CD1c-positive myeloid dendritic cell (primary cell): ENCODE measurements at regions not wholly inside any gene's neighbourhood (a gene's known extent, or its start where the extent isn't known, plus 50 kb on each side); places are given as distances from the start of the nearest gene placed in this dataset.

Experiments
- DNase-seq: peaks from one replicate; pipeline ENCODE4 v3.0.0-alpha.2; 2016; ENCODE audit errors: extremely low spot score

DNA sequence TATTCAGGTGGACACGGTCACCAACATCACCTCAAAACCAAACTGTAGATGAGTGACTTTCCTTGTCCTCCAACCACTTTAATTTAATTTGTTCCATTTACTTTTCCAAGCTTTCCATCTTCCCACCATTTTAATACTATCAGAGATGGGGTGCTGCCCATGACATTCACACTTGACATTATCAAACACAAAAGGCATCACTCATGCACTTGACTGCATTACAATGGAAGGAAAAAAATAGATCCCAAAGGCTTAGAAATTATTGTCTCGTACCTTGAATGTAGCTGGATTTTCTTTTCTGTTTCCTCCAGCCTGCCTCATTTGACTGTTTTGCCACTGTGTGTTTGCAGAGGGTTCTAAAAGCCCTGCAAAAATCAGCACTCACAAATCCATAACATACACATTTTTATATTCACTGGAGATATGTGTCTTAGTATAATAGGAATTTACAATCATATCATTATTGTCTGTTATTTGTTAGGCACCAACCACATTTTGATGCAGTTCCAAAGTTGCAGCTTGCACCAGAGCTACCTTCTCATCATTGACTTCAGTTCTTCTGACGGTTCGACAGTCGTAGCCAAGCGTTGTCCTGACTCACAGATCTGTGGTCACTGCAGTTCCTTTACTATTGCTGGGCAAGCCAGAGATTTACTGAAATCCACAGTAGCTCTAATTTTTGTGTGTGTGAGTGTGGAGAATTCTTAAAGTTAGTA lies 712.3 kb upstream of the WWC1 start:
- DNase-seq: no peak

DNA sequence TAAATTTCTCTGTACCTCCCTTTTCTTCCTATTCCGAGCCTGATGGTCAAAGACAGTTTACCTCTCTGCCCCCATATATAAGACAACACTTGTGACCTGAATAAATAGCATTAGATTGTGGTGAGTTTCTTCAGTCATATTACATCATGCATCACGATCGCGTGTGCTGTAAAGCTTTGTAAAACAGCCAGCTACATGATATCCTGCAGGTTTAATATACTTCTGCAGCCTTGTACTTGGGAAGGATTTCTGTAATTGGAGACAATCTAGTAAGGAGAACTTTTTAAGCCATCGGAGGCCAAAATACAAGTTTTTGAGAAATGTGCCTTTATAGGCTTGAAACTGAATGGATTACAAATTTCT lies 711.8 kb upstream of the WWC1 start:
- DNase-seq: no peak

DNA sequence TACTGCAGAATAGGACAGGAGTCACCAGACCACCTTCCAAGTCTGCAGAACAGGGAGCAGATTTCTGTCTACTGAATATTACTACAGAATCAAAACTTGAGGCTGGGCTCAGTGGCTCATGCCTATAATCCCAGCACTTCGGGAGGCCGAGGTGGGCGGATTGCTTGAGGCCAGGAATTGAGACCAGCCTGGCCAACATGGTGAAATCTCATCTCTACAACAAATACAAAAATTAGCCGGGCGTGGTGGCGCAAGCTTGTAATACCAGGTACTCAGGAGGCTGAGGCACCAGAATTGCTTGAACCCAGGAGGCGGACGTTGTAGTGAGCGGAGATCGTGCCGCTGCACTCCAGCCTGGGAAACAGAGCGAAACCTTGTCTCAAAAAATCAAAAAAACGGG lies 710.8 kb upstream of the WWC1 start:
- DNase-seq: no peak

DNA sequence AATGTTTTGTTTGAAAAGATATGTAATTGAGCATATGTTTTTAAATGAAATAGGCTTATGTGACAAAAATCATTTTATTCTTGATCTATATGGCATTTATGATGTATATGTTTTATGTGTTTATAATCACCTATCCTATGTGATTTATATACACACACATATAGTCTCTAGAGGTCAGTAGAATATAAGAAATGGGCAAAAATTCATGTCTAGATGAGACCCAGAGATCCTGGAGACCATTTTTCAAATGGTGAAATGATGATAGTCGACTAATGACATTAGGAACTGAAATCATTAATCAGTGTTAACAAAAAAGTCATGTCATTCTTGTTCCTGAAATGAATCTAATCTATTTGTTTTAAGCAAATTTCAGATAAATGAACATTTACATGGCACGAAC lies 709.2 kb upstream of the WWC1 start:
- DNase-seq: no peak

DNA sequence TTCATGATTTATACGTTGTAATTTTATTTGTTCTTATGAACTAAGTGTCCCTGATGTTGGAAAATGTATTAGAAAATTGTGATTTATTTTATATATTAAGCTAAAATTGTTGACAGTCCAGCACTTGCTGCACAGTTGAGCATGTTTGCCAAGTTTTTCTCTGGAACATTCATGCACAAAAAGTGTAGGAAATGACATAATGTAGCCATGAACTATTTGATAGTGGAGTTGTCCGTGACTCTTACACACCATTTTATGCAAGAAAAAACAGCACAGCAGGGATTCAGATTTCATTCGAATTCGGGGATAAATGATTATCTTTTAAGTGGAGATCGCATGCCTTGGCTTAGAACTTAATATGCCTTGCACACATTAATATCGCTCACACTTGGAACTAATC lies 708.6 kb upstream of the WWC1 start:
- DNase-seq: no peak

DNA sequence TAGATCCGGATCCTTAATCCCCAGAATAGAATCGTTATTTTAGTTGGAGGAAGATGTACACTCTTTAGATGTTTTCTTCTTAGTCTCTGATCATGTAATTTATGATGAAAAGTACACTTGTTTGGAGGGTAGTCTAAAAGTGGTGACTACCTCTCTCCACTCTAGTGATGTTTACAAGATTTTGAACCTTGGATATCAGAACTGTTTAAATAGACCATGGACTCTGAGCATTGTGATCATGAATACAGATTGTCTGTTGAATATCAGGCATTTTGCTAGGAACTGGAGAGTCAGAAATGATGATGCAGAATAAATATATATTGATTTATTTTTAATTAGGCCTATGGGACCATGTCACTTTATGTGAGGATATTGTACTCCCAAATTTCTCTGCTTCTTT lies 706.3 kb upstream of the WWC1 start:
- no peak for DNase-seq

DNA sequence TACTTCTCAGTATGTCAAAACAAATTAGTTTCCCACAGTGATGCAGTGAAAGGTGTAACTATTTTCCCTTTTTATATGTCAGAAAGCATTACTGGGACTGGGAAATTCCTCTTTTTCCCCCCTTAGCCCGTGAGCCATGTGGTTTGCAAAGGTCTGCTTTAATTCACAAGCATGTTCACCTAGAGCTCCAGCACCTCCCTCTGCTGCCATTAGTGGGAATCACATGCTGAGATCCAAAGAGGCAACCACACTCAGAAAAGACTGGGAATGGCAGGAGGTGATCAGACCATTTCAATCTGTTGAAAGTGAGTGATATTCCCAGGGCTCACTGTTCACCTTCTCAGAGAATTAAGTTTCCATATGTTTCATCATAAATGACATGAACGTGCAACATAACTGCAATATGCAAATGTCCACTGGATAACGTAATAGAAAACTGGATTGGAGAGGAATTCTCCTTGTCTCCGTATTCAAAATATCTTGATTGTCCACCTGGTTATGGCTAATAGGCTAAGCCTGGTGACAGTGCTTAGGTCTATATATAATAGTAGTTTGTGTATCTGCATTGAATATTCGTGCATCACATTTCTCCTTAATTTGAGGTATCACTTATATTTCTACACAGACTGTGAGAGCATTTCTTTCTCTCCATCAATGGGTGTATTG lies 703.5 kb upstream of the WWC1 start:
- no peak for DNase-seq

DNA sequence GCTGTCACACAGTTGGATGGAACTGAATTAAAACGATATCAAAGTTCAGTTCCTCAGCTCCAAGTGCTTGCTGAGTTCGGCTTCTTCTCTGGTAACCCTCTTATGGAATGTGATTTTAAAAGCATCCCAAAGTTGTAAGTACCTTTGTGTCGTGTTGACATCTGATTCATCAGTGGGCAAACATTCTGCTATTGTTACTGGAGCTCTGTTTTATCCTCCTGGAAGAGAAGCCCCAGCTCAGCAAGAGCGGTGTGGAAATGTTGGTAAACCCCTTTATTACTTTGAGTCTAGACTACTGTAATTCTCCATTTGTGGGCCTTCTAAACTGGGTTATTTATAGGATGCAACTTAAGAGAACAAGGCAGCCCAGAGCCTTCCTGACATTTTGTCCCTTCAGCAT lies 699.3 kb upstream of the WWC1 start:
- no peak for DNase-seq

DNA sequence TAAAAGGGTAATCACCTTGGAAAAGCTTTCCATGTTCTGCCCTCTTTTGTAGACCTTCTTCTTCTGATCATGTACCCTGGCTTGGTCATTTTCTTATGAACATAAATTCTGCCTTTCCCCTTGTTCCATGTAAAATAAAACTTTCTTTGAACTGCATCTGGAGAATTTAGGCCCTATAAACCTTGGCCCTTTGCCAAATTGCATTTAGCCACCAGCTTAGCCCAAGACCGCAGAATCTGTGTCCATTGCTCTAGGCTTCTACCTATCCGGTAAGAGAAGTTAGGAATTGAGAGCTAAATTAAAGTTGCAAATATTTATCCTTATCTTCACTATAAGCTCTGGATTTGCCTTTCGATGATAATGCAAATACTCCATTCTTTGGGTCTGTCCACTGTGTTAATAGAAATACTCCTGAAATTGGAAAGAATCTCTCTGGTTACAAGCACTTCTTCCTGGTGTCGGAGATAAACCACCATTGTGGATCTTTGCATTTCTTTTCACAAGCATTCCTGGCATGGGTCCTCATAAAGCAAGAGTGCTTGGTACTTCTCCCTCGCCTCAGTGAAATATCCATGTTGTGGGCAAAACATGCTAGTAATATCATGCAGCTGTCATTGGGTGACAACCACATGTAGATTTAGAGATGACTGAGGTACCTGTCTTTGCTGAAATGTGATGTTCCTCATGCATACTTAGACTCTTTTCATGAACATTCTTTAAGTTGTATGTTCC lies 698.0 kb upstream of the WWC1 start:
- no peak for DNase-seq

DNA sequence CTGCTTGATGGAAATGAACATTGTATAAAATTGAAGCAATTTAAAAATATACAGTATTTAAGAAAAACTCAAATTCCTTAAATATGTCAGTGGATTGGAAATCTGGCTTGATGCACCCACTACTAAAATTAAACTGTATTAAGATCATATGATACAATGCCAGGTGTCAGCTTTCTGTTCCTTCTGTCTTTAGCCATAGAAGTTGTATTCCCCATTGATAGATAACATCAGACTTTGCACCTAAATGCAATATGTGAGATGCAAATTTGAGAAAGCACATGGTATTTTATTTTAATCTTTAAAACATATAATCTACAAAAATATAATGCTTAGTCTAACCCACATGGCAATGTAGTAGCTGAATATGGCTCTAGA lies 697.4 kb upstream of the WWC1 start:
- DNase-seq: no peak

DNA sequence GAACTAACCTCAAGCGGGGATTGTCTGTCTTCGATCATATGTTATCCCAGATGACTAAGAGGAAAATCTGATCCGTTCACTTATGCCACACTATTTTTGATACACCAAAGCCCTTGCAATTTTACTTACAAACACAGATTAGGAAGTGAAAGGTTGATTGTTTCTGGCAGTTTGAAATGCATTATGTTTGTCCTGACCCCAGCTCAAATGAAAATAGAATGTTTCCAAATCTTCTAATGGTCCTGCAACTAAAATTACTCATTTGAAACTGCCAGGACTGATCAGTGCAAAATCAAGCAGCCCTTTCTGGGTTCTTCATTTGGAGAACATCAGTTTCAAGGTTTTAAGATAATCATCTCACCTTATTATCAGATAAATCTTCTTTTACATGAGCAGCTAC lies 696.7 kb upstream of the WWC1 start:
- DNase-seq: no peak

DNA sequence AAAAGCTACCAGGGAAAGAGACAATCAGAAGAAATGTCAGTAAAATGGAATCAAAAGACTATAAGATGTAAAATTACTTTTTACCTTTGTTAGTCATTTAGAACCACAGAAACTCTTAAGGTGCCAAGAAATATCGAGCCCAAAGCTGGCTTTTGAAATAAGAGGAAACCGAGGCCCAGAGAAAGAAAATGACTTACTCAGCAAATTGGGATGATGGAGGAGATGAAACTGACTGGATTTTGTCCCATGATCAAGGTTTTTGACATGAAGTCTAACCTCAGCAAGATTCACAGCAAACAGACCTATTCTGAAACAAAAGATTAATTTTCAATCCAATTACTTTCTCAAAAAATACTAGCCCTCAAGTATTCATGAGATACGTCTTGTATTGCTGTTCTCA lies 696.2 kb upstream of the WWC1 start:
- DNase-seq: no peak

DNA sequence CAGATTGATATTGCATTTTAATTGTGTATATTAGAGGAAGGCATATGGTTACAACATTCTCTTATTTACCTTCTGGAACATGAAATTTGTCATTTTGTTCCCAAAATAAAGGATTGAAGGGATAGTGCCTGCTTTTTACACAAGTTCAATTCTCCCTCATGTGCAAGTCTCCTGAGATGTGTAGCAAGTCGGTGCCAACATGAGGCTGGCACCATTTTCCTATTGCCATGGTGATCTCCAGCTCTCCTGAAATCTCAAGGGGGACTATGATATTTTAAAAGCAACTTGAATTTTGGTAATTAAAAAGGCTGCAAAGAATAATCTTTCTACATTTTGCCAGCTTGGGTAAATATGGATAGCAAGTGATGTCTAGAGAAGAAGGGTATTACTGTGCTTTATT lies 693.3 kb upstream of the WWC1 start:
- no peak for DNase-seq

DNA sequence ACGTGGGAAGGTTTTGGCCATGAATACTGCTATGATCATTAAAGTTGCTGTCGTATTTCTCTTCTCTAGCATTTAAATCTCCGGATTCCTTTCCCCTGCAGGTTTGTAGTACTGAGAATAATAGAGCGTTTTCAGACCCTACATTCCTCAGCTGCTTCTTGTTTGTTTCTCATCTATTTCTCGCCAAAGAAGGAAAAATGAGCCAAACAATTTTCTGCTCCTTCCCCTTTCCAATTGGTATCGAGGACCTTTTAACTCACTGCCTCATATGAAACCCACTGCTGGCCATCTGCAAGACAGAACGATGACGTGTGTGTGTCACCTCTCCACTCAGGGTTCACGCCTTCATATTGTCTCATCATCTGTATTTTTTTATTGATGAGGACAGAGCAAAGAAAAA lies 689.4 kb upstream of the WWC1 start:
- no peak for DNase-seq

DNA sequence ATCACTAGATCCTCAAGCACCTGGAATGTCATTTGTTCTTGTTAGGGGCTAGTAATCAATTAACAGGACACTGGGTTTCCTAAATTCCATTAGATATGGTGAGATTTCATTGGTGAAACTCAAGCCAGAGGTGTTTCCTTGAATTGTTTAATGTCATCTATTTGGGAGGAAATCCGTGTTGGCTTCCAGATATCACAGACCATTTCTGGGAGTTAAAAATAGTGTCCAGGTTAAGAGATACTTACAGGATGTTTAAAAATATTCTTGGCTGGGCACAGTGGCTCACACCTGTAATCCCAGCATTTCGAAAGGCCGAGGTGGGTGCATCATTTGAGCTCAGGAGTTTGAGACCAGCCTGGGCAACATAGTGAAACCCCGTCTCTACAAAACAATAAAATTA lies 688.3 kb upstream of the WWC1 start:
- no peak for DNase-seq

DNA sequence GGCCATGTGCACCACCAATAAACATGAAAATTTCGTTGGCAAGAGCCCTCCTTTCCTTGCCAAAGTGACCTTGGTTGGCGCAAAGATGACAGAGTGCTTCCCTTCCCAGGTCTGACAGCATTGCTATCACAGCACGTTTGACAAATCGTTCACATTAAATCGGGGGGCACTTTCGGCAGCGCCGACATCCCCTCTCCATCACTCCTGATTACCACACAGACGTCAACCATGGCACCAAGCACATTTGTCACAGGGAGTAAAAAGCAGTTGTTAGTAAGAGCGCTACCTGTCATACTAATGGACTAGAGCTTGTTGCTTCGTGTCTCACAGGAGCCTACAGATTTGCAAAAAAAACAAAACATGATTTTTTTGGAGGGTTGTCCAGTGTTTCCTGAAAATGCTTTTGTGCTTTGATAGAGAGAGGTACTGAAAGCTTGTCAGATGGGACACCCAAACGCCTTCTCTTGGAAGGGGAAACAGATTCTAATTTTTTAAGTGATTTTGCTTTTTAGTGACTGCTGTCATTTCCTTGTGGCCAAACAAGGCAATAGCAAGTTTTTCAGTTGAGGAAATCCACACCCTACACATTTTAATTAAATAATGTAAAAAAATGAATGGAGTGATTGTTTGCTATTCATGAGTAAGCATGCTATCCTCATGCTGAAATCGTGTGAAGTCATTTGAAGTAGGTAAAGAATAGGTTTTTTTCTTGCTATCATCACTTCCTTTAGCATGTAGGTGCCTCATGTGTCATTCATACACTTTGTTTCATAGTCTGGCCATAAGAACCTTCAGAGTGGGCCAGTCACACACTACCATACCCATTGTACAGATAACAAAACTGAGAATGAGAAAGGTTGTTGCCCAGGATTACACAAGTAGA lies 682.8 kb upstream of the WWC1 start:
- DNase-seq: no peak

DNA sequence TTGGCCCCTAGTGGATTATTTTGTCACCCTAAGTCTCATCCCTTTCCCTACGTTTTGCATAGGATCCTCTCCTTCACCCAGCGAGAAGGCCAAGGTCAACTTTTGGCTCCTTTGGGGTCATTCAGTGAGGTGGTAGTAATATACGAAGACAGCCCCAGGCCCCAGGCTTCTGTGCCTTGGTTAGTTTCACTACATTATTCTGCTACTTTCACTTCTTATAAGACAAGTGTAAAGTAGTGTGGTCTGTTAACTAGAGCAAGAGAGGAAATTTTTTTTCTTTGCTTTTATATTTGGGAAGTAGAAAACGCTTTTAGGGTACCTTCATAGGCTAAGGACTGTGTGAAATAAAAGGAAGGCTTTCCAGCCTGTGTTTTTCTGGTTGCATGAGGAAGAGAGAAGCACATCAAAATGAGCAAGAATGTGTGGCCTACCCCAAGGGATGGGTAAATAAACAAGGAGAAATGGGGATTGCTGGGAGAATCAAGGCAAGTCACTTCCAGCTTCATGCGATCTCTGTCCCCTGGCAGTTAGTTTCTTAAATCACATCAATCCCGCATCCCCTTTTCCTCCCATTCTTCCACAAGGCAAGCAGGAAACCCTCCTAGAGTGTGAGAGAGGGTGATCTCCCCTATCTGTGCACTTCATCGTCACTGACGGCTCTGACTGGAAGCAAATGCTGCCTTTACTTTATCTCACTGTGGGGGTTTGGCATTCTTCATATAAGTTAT lies 677.0 kb upstream of the WWC1 start:
- DNase-seq: no peak

DNA sequence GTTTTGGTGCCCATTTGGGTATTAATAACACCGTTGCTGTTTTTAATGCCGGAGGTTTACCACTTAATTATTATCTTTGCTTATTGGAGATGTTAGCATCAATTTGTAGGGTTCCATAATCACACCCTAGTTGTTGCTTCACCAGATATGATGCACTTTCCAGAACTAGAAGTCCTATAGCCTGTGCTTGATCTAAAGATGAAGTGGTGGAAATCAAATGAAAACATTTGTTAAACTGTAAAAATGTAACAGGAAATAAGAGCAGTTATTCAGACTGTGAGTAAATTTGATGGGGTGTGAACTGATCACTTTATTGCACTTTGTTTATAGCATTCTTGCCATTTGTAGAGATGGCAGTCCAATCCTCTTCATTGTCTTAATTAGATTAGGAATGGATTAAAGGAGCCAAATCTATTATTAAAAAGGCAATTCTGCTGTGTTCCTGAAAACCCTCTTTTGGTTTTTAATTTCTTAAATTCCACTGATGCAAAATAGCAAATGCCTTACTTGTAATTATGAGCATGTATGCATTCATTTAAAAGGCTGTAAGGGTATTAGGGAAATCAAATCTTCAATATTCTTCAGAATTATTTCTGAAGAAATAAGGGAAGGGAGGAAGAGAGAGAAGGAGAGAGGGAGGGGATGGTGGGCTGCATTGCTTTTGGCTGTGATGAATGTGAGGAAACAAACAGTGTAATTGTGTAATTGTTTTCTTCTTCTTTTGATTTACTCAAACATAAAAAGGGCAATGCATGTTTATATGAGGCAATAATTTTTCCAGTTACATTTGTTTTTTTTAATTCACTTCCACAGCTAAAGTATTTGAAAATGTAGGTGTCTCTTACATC lies 675.2 kb upstream of the WWC1 start:
- no peak for DNase-seq

DNA sequence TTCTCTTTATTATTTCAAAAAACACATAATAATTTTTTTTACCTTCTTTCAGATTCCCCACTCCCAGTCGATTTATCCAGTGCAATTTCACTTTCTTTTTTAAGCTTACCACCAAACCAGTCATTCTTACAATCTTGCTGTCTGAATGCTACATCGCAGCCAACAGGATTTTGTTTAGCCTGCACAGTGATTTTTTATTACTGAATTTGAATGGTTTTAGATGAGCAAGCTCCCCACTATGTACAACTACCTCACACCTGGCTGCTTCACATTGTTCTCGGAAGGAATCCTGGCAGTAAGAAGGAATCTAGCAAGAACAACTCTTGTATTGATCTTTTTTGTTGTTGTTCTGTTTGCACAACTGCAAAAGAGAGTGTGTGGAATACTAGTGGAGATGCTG lies 668.1 kb upstream of the WWC1 start:
- DNase-seq: no peak

DNA sequence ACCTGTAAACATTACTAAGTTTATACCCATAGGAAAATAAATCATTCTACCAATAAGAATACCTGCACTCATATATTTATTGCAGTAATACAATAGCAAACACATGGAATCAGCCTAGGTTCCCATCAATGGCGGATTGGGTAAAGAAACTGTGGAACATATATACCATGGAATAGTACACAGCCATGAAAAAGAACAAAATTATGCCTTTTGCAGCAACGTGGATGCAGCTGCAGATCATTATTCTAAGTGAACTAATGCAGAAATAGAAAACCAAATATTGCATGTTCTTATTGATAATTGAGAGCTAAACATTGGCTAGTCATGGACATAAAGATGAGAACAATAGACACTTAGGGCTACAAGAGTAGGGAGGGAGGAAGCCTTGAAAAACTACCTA lies 667.4 kb upstream of the WWC1 start:
- no peak for DNase-seq
